ENCODE measurements at regions not wholly inside any gene's neighbourhood (a gene's known extent, or its start where the extent isn't known, plus 50 kb on each side); places are given as distances from the start of the nearest gene placed in this dataset.

DNA sequence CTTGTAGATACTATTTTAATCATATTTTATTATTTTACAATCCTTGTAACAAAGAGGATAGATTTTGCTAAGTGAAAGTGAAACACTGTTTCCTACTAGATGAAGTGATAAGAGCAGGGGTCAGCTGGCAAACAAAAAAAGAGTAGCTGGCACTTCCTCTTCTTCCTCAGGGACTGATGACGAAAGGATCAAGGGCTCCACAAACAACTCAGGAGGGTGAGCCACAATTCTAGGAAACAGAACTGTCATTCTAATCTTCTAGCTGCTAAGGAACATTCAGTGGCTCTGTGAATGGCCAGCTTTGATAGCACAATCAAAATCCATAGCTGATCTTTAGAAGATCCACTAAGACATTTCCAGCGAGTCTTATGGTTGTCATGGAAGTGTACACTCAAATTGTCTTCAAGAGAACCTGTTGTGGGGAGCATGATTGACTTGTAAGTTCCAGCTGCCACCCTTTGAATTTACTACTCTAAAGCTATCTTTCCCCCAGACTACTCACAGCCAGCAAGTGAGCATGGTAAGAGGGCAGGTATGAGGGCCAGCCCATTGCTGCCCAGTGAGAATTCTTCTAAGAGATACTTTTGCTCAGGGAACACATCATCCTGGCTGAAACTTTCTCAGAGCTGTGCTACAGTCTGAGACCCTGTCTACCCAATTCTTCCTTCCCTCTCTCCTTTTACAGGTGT lies 275.7 kb upstream of the RASGEF1B start:
- TF ChIP-seq, protein P1, sequence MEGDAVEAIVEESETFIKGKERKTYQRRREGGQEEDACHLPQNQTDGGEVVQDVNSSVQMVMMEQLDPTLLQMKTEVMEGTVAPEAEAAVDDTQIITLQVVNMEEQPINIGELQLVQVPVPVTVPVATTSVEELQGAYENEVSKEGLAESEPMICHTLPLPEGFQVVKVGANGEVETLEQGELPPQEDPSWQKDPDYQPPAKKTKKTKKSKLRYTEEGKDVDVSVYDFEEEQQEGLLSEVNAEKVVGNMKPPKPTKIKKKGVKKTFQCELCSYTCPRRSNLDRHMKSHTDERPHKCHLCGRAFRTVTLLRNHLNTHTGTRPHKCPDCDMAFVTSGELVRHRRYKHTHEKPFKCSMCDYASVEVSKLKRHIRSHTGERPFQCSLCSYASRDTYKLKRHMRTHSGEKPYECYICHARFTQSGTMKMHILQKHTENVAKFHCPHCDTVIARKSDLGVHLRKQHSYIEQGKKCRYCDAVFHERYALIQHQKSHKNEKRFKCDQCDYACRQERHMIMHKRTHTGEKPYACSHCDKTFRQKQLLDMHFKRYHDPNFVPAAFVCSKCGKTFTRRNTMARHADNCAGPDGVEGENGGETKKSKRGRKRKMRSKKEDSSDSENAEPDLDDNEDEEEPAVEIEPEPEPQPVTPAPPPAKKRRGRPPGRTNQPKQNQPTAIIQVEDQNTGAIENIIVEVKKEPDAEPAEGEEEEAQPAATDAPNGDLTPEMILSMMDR (IDR thresholded peaks at IDR 0.05) = no peak
- TF ChIP-seq EP300 (IDR thresholded peaks at IDR 0.05) (no peak), POLR2AphosphoS5 (IDR thresholded peaks at IDR 0.05) (no peak)
